ENCODE measurements at regions not wholly inside any gene's neighbourhood (a gene's known extent, or its start where the extent isn't known, plus 50 kb on each side); places are given as distances from the start of the nearest gene placed in this dataset.

DNA sequence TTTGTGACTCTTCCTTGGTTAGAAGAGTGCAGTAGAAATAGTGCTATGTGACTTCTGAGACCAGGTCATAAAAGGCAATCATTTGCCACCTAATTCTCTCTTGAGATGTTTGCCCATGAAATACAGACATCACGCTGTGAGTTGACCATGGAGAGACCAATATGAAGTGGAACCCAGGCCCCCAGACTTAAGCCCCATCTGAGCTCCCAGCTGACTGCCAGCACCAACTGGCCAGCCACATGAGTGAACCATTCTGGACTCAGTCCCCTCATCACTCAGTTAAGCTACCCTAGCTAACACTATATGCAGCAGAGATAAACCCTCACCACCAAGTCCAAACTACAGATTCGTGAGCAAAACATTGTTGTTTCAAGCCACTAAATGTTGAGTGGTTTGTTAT, 60.7 kb upstream of the NIPBL start:
- TF ChIP-seq CTCF (IDR thresholded peaks at IDR 0.05) (no peak), POLR2AphosphoS5 (IDR thresholded peaks at IDR 0.05) (no peak)

All from breast epithelium (tissue), 3 donors.